Mammary epithelial cell (primary cell): ENCODE measurements at regions not wholly inside any gene's neighbourhood (a gene's known extent, or its start where the extent isn't known, plus 50 kb on each side); places are given as distances from the start of the nearest gene placed in this dataset.

Experiments
- EZH2 ChIP-seq: IDR thresholded peaks from 2 replicates; pipeline ENCODE4 v1.6.1; 2012; ENCODE audit warnings: low read length, inconsistent platforms, borderline replicate concordance
- TF ChIP-seq, protein P1 (sequence below), 2 donors: IDR thresholded peaks in 1 of 2; conservative IDR thresholded peaks in 1 of 2; 2 replicates each; pipeline ENCODE4 v1.5.1; 2011 to 2012; ENCODE audit warnings: inconsistent platforms in 2 of 2, low read length in 2 of 2, mild to moderate bottlenecking in 2 of 2, control low read depth in 1 of 2, low read depth in 1 of 2; ENCODE audit not compliant: insufficient read depth in 1 of 2; ENCODE audit errors: extremely low read depth in 1 of 2

- TF ChIP-seq, protein P1, sequence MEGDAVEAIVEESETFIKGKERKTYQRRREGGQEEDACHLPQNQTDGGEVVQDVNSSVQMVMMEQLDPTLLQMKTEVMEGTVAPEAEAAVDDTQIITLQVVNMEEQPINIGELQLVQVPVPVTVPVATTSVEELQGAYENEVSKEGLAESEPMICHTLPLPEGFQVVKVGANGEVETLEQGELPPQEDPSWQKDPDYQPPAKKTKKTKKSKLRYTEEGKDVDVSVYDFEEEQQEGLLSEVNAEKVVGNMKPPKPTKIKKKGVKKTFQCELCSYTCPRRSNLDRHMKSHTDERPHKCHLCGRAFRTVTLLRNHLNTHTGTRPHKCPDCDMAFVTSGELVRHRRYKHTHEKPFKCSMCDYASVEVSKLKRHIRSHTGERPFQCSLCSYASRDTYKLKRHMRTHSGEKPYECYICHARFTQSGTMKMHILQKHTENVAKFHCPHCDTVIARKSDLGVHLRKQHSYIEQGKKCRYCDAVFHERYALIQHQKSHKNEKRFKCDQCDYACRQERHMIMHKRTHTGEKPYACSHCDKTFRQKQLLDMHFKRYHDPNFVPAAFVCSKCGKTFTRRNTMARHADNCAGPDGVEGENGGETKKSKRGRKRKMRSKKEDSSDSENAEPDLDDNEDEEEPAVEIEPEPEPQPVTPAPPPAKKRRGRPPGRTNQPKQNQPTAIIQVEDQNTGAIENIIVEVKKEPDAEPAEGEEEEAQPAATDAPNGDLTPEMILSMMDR (conservative IDR thresholded peaks at IDR 0.05 in 1 of 2, IDR thresholded peaks at IDR 0.05 in 1 of 2; ENCODE audit: extremely low read depth in 1 of 2, insufficient read depth in 1 of 2, low read depth in 1 of 2, low read length in 2 of 2), result no peak
- TF ChIP-seq EZH2, result no peak
Measured at GRCh38 chr1:34640654-34641401, 114.0 kb upstream of the GJB5 start.
